HUDEP-2 (cell line): ENCODE measurements at regions not wholly inside any gene's neighbourhood (a gene's known extent, or its start where the extent isn't known, plus 50 kb on each side); places are given as distances from the start of the nearest gene placed in this dataset.

Experiments
- DNase-seq, 76 experiments: peaks; one replicate each; lab custom pipeline; 2025; ENCODE audit not compliant: unreplicated experiment in 76 of 76; lab: John Stamatoyannopoulos, UW

DNA sequence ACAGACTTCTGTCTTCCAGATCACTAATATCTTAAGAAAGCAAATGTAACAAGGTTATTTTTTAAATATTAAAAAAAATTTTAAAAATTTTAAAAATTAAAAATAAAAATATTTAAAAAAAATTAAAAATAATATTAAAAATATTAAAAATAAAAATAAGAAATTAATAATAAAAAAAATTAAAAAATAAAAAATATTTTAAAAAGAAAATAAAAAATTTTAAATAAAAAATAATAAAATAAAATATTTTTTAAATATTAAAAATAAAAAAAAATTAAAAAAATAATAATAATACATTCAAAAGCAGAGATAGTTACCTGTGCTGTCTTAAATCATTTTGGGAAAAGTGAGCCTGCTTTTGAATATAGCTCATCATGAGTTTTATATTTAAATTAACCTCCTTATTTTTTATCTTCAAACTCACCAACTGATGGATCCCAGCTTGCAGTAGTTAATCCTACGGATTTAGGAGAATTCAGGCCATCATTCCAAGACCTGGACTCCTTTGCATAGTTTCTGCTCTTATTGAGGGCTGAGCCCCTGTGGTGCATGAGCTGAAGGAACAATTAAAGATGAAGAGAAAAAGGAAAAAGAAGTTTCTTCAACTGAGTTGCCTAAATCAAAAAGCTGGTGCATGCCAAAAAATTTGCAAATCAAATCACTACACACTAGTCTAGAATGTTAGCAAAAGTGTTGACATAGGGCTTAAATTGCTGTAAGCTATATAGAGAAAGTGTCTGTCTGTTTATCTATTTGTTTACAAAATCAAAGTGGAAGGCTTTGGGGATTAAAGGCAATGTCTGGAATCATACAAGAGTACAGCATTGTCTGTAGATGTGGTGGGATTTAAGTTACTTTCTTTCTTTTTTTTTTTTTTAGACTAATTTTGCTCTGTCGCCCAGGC, 50.5 kb upstream of the ZNF438 start:
- no peak for DNase-seq

DNA sequence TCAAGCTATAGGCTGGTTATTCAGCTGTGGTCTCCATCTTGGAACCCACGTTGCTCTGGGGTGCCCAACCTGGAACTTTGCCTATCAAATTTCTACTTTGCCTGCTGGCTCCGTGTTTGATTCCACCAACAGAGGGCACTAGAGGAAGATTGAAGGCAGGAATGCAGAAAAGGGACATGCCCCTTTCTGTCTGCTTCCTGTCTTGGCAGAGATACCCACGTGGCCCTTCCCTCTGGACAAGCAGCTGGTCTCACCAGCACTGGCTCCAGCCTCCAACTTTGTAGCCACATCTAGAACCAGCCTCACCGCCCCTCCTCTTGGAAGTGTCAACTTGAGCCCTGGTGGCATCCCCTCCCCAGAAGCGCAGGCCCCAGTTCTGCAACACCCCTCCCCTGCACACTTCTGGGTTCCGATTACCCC, 52.1 kb upstream of the ZNF438 start:
- DNase-seq: peak in 46 of 76 experiments; percentile 1 to 65 (median 26)

DNA sequence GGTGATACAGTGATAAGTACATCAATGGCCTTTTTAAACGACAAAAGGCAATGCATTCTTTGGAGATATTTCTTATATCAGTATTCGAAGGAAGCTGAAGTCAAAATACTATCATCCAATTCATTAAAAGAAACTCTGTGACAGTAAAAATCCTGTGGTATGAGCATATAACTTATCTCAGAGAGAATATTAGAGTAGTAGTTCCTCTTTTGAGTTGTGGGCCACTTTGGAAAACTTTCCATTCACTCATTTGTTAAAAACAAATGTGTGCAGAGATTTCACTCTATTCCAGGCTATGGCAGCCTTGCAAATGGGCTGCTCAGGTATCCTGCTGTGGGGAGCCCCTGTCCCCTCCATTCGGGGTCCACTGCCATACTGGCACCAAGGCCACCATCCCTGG, 55.3 kb upstream of the ZNF438 start:
- no peak for DNase-seq

DNA sequence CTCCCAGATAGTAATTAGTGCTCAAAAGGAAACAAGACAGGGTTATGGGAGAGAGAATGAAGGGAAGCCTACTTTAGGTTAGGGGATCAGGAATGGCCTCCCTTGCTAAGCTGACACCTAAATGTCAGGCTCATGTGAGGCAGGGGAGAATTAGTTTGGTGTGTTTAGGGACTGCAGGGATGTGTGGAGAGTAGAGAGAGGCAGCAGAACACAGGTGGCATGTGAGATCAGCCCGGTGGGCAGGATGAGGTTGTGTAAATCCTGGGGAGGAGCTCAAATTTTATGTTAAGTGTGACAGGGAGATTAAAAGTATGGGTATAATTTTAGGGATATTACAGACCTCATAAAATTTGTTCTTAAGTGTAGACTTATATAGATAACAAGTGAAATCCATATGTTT, 56.2 kb upstream of the ZNF438 start:
- no peak for DNase-seq

DNA sequence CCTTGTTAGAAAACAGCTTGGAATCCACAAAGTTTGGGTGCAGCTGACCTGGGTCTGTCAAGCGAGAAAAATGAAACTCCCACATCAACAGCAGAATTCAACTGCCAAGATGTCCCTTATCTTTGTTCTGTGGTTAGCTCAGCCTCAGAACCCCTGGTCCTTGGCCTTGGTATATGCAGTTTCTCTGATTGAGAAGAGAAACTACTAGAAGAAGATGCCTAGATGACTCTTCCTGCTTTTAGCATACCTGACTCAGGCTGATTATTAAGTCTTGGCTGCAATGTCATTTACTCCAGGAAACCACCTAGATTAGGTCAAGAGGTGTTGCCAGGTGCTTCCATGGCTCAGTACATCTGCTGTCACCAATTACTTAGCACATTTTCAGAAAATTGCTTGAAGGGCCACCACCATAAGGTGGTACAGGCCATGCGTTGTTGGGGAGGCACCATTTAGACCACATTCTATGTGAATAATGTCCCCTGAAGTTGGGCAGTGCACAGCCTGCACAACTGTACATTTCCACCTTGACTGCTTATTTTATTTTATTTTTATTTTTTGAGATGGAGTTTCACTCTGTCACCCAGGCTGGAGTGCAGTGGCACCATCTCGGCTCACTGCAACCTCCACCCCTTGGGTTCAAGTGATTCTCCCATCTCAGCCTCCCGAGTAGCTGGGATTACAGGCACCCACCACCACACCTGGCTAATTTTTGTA, 59.4 kb upstream of the ZNF438 start:
- DNase-seq: peak in 11 of 76 experiments; percentile 2 to 47 (median 8)

DNA sequence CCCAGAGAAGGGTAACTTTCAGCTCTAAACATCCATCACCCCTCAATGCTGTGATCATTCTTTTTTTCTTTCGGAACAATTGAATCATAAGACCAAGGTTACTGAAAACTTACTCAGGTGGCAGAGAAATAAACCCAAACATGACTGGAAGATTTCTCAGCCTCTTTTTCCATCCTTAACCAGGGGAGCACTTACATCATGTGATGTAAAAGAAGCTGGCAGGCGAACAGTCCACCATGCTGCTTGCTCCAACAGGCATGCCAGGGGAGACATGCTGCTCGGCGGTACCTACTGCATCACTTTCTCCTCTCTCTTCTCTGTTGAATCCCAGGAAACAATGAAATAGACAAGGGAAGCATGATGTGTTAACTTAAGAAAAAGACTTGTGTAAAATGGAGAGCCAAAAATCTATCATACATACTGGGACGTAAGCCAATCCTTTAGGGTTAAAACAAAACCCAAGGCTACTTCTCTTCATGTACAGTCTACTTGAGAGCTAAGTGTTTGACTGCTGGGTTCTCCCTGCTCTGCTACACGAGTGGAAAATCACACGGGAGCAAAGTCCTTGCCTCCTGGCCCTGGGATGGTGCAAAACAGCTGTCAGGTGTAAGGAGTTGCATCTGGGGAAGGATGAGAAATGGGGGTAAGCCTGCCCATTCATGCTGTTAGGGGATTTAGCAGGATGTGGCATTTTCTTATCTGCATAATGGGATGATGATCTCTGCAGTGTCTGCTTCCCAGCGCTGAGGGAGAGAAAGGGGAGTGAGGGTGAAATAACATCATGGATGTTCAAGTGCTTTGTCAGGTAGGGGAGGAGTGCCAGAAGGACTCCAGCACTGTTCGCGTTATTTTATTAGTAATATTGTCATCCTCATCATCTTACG, 64.3 kb upstream of the ZNF438 start:
- DNase-seq: no peak

DNA sequence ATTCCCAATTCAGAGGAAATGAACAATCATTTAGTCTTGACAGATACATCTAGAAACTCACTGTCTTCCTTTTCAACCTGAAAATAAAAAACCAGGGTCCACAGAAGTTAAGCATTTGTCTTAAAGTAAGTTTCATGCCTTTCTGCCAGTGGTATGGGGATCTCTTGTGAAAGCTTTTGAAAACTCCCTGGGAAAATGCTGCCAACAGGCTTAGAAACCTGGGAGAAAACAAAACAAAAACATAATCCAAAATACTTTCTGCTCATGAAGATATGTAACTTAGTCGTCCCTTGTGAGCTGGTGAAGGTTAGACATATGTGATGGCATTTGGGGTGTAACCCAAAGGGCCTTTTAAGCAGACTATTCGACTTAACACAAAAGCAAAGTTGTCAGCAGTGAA, 66.4 kb upstream of the ZNF438 start:
- no peak for DNase-seq

DNA sequence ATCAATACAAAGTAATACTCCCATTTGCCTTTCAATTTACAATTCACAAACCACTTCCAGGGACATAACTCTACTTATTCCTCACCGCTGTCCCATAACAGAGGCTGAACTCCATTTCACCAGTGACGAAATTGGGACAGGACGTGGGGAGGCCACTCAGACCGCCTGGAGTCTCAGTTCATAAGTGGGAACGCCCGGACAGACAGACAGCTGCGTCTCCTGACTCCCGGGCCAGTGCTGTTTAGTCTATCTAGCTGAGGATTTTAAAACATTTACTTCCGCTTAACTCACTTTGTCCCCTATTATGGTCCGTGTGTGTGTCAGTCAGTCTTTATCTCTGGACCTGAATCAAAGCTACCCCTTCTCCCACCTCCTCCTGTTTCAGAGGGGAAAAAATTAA, 67.4 kb upstream of the ZNF438 start:
- DNase-seq: no peak

DNA sequence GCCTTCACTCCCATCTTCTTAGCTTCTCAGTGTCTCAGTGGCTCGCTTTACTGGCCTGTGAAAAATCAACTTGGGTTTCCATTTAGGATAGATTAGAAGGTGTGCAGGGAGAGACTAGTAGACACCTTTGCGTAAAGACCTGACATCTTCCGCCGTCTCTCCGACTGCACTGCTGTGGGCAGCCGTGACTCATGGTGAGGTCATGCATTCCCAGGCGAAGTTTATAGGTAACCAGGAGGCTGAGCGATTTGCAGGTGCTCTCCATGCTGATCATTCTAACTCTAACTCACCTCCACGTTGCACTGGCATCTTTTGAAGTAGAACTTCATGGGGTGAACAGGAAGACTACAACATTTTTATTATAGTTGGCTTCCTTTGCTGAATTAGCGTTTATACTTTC, 68.0 kb upstream of the ZNF438 start:
- DNase-seq: no peak

DNA sequence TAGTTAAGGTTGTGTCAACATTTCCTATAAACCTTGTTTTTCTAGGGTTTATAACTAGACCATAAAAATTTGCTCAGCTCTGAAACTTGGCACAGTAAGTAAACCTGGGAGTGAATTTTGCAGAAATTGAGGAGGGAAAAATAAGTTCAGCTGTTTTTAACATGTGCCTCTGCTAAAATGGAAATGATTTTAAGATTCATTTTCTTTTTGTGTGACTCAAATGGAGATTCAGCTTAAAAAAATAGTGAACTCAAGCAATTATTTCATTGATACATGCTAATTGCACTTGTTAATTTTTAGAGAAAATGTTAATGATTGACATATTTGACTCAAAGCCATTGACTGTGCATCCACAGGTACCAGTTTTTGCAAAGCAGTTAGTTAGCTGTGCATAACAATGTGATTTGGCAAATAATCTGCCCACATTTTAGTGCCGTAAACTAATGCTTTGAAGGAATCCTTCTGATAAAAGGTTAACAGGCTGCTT, 68.5 kb upstream of the ZNF438 start:
- no peak for DNase-seq

DNA sequence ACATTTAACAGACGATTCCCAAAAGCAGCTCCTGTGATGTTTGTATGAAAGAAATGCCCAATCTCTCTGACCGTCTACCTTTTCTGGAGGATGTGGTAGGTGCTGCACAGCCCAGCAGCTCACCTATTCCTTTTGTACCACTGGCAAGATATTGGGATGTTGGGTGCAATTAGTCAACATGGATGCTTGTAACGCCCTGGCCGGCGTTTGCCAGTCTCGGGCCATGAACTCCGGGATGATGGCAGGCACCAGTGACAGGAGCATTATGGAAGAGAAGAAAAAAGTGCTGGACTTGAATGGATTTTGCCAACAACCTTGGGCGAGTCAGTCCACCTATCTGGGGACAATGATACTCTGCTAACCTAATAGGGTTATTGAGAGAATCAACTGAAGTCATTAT, 69.0 kb upstream of the ZNF438 start:
- DNase-seq: no peak

DNA sequence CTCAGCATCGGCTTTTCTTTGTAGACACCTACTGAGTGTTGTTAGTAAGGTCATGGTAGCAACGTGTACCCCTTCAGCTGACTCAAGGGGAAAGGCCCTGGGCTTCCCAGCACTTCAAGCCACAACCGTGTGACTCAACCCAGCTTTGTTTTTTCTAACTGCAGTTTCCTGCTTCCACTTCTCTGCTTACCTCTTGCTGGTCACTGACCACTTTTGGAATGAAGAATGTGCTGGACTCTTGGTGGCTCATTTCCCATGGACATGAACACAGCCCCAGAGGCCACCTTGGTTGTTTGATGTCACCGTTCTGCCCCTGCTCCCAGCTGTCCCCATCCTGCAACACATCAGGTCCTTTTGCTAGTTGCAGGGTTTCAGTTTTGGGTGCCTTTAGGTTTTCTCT, 69.5 kb upstream of the ZNF438 start:
- no peak for DNase-seq

DNA sequence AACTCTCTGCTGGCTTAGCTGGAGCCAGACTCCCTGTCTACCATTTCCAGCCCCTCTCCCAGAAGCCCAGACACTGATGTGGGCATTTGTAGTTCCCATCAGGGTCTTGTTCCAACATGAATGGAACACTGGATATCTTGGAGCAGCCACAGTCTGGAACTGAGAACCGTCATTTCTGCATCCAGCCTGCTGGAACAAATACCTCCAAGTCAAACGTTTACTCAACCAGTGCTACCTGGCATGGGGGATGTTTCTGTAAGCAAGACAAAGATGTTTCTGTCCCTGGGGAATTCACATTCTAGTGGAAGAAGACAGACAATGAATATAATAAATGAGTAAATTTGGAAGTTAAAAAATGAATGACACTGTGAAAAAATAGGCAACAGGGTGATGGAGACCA, 70.8 kb upstream of the ZNF438 start:
- no peak for DNase-seq

DNA sequence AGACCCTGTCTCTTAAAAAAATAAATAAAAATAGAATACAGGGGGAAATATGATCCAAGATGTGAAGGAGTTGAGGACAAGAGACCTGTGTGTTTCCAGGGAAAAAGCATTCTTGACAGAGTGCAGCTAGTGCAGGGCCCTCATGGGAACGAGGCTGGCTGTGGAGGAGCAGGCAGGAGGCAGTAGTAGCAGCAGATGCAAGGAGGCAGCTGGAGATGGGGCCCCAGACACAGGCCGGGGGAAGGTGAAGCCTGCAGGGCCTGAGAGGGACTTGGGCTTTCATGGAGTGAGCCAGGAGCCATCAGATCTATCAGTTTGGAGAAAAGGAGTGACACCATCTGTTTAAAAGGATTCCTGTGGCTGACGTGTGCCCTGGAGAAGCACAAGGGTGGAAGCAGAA, 71.4 kb upstream of the ZNF438 start:
- no peak for DNase-seq

DNA sequence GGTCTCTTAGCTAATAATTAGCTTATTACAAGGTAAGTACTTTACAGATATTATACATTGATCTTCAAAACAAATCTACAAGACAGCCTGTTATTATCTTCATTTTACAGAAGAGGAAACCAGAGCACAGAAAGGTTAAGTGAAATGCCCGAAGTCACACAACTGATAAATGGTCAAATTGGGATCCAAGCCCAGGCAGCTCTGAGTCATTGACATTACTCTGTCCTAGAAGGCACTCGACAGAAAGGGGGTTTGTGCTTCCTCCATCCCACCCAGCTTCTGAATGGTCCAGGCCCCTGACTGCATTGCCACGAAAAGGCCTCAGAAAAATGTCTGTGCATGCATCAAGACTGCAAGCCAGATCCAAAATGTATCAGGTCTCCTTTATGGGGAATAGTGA, 81.3 kb upstream of the ZNF438 start:
- no peak for DNase-seq

DNA sequence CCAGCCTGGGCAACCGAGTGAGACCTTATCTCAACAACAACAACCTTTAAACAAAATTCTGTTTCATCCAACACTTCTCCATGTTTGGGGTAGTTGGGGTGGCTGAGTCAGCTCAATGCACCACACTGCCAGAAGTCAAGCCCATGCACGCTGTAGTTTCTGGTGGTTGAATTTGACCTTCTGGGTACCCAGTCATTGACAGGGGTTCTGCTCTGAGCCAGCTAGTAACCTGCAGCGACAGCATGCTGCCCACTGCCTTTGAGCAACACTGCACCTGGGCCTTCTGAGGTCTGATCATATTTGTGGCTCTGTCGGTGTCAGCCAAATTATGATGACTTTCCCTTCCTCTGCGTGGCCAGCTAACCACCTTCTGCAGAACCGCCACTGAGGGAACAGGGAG, 84.6 kb upstream of the ZNF438 start:
- DNase-seq: no peak

DNA sequence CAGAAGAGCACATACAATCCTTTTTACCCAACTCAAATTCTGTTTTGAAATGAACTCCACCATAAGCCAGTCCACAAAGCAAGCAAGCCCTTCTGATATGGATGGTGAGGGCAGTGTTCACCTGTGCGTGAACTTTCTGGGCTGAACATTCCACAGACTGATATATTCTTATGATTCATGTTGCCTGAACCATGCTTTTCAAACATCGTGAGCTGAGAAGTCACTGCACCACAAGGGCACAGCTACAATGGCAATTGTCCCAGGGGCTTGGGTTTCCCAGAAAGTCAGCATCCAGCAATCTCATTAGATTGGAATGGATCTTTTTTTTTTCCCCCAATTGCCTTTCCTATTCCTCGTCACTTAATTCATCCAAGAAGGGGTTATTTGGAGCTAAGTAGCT, 86.9 kb upstream of the ZNF438 start:
- DNase-seq: no peak

DNA sequence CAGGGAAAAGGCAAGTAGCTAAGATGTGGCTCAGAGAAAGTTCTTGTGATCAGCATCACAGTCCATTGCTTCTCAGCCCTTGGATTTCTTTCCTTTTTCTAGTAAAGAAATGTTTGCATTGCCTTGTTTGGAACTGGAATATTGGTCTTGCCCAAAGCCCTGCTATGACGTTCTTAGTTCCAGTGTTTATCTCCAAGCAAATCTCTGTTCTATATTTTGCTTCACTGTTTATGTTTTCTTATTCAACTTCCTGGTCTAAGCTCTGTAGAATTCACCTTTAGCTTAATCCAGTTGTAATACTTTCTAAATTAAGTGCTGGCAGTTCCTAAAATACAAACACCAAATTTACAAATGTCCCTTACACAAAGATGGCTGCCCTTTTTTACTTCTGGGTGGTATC, 88.7 kb upstream of the ZNF438 start:
- no peak for DNase-seq

DNA sequence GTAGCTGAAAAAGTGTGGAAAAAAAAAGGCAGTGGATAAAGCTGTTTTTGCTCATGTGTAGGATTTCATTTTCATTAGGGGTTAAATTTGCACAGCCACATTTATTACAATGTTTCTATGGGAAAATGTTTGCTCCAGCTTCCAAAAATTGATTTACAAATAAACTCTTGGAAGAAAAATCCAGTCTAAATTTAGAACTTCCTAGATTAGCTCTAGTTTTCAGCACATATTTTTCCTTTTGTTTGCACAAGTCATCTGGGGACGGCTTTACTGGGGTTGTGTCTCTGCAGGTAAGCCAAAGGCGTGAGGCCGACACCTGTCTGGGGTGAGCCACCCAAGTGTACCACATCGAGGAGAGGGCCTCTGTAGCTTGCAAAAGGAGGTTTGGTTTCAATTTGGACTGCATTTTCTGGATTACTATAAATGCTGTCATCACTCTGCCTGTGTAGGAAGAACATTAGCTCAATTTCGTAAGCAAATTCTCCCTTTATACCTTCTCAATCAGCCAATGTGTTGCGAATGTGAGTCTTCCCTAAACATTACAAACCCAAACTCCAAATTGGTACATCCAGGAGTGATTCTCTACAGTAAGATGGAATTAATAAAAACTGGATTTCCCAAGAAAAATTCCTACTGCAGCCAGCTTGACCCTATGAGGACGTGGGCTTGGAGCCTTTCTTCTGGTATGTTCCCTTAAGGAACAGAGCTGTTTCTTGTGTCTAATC, 89.5 kb upstream of the ZNF438 start:
- no peak for DNase-seq
